ENCODE measurements at regions not wholly inside any gene's neighbourhood (a gene's known extent, or its start where the extent isn't known, plus 50 kb on each side); places are given as distances from the start of the nearest gene placed in this dataset.

DNA sequence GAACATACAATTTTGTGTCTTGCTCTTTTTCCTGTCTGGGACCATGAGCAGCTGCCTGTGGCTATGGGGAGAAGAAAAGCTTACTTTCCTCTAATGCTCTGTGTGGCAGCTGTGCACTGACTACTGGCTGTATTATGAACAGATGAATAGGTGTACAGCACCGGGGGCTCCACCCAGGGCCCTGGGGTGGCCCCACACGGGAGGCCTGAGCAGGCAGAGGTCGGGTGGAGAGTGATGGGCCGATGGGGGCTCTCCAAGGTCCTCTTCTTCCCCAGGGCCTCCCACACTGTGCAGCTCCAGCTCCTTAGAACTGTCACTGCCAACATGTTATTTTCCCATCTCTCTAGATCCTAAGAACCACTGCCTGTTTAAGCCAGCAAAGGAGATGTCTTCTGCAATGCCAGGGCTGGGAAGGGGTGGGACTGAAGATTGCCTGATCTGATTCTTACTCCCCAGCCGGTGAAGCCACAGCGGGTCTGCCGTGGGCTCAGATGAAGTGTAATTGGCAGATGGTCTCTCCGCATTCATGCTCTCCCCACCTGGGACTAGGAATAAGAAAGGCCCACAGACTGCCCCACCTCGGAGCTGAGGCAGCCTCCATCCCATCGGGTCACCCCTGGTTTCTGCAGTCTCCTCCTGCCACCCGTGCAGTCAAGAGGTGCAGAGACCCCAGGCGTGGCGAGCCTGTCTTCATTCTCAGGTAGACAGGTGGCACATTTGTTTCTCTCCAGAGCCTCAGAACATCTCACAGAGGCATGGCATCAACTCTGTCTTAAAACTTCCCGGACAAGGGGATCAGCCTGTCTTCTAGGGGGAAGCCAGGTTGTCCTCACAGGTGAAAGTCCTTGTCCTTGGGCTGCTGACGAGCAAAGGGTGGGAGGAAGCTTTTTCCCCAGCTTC is 186.5 kb upstream of the GALNT2 start:
- TF ChIP-seq EZH2 (IDR thresholded peaks at IDR 0.05; ENCODE audit: low read length) (no peak), CTCF (optimal IDR thresholded peaks at IDR 0.05 in 1 of 3, IDR thresholded peaks at IDR 0.05 in 1 of 3, conservative IDR thresholded peaks at IDR 0.05 in 1 of 3; ENCODE audit: extremely low read depth in 1 of 3, insufficient read depth in 2 of 3, low read length in 3 of 3) (no peak)
- H3K36me3 ChIP-seq (ENCODE audit: control insufficient read depth in 2 of 2, extremely low read depth in 1 of 2, insufficient read depth in 2 of 2, low read length in 2 of 2), result no peaks in the 10 kb centered on the region
- H3K9me3 ChIP-seq (ENCODE audit: control insufficient read depth, low read depth, low read length), result no peaks in the 10 kb centered on the region
- H4K20me1 ChIP-seq (ENCODE audit: control insufficient read depth, extremely low read depth, insufficient read depth, low read length), result no peaks in the 10 kb centered on the region
- no peaks in the 10 kb centered on the region for H3K79me2 ChIP-seq (ENCODE audit: control insufficient read depth, insufficient read depth, low read length)
- FAIRE-seq (no peak), DNase-seq (ENCODE audit: low read depth, low spot score) (no peak)
- dilution Hi-C loops (cut with MboI; ENCODE audit: extremely low pct_ligation_motif_present, low sequenced_read_pairs), result no loop called here
- H3K4me1 ChIP-seq (ENCODE audit: control insufficient read depth, extremely low read depth, insufficient read depth, low read length), result no peaks in the 10 kb centered on the region
- H3K9me1 ChIP-seq (ENCODE audit: control insufficient read depth, extremely low read depth, insufficient read depth, low read length), result no peaks in the 10 kb centered on the region
- H2AFZ ChIP-seq (ENCODE audit: control insufficient read depth, low read length), result no peak overlapping the region
- no peak overlapping the region for H3K4me3 ChIP-seq (ENCODE audit: control insufficient read depth in 2 of 3, extremely low read depth in 1 of 3, insufficient read depth in 2 of 3, low read depth in 1 of 3, low read length in 3 of 3)
- H3K9ac ChIP-seq (ENCODE audit: control insufficient read depth, extremely low read depth, insufficient read depth, low read length), result no peak overlapping the region
- no peak overlapping the region for H3K4me2 ChIP-seq (ENCODE audit: control insufficient read depth, extremely low read depth, insufficient read depth, low read depth, low read length)
- H3K27ac ChIP-seq (ENCODE audit: control insufficient read depth, insufficient read depth, low read length), result no peak overlapping the region
- peaks cover 58% of the 10 kb centered on the region for H3K27me3 ChIP-seq (ENCODE audit: control insufficient read depth, extremely low read depth, insufficient read depth, low read length)

GRCh38 chr1:229882621-229883020 is 184.4 kb upstream of the GALNT2 start:
- H3K4me2 ChIP-seq (ENCODE audit: control insufficient read depth, extremely low read depth, insufficient read depth, low read depth, low read length), result no peak overlapping the region
- no peaks in the 10 kb centered on the region for H4K20me1 ChIP-seq (ENCODE audit: control insufficient read depth, extremely low read depth, insufficient read depth, low read length)
- peaks cover 7% of the 10 kb centered on the region for H3K4me1 ChIP-seq (ENCODE audit: control insufficient read depth, extremely low read depth, insufficient read depth, low read length)
- dilution Hi-C loops (cut with MboI; ENCODE audit: extremely low pct_ligation_motif_present, low sequenced_read_pairs), result no loop called here
- no peak for FAIRE-seq
- H3K9ac ChIP-seq (ENCODE audit: control insufficient read depth, extremely low read depth, insufficient read depth, low read length), result no peak overlapping the region
- no peaks in the 10 kb centered on the region for H3K9me3 ChIP-seq (ENCODE audit: control insufficient read depth, low read depth, low read length)
- no peak overlapping the region for H2AFZ ChIP-seq (ENCODE audit: control insufficient read depth, low read length)
- TF ChIP-seq EZH2 (IDR thresholded peaks at IDR 0.05; ENCODE audit: low read length), result no peak
- no peak for TF ChIP-seq CTCF (optimal IDR thresholded peaks at IDR 0.05 in 1 of 3, IDR thresholded peaks at IDR 0.05 in 1 of 3, conservative IDR thresholded peaks at IDR 0.05 in 1 of 3; ENCODE audit: extremely low read depth in 1 of 3, insufficient read depth in 2 of 3, low read length in 3 of 3)
- no peaks in the 10 kb centered on the region for H3K9me1 ChIP-seq (ENCODE audit: control insufficient read depth, extremely low read depth, insufficient read depth, low read length)
- no peak overlapping the region for H3K4me3 ChIP-seq (ENCODE audit: control insufficient read depth in 2 of 3, extremely low read depth in 1 of 3, insufficient read depth in 2 of 3, low read depth in 1 of 3, low read length in 3 of 3)
- H3K36me3 ChIP-seq (ENCODE audit: control insufficient read depth in 2 of 2, extremely low read depth in 1 of 2, insufficient read depth in 2 of 2, low read length in 2 of 2), result no peaks in the 10 kb centered on the region
- H3K27ac ChIP-seq (ENCODE audit: control insufficient read depth, insufficient read depth, low read length), result no peak overlapping the region
- H3K79me2 ChIP-seq (ENCODE audit: control insufficient read depth, insufficient read depth, low read length), result no peaks in the 10 kb centered on the region
- peaks cover 58% of the 10 kb centered on the region for H3K27me3 ChIP-seq (ENCODE audit: control insufficient read depth, extremely low read depth, insufficient read depth, low read length)
- DNase-seq (ENCODE audit: low read depth, low spot score), result no peak

Measured in keratinocyte (primary cell).